Tibial nerve (tissue), 4 donors: ENCODE measurements at regions not wholly inside any gene's neighbourhood (a gene's known extent, or its start where the extent isn't known, plus 50 kb on each side); places are given as distances from the start of the nearest gene placed in this dataset.

ENCODE experiments used
- DNase-seq, 2 donors: peaks; one replicate each; pipeline ENCODE4 v3.0.0-alpha.2; 2019; ENCODE audit warnings: low spot score in 2 of 2
- H3K27ac ChIP-seq, 4 donors: fragments of 200-600 bp; sonication (generic) in 3 of 4; one replicate each; pipeline ENCODE4 v1.5.1; 2017 to 2019; ENCODE audit warnings: mild to moderate bottlenecking in 1 of 4
- H3K27me3 ChIP-seq, 2 donors: fragments of 200-600 bp; sonication (generic) in 1 of 2; one replicate each; pipeline versions ENCODE4 v1.5.1 to v1.6.0; 2017 to 2019
- H3K36me3 ChIP-seq, 3 donors: fragments of 200-600 bp; sonication (generic); one replicate each; pipeline ENCODE4 v1.5.1; 2018 to 2019
- H3K4me1 ChIP-seq, 4 donors: fragments of 200-600 bp; sonication (generic) in 3 of 4; one replicate each; pipeline ENCODE4 v1.5.1; 2017 to 2019
- H3K4me3 ChIP-seq, 4 donors: fragments of 200-600 bp; sonication (generic) in 3 of 4; one replicate each; pipeline ENCODE4 v1.5.1; 2017 to 2019; ENCODE audit warnings: mild to moderate bottlenecking in 1 of 4, moderate library complexity in 1 of 4
- H3K9me3 ChIP-seq, 4 donors: fragments of 200-600 bp; sonication (generic) in 3 of 4; one replicate each; pipeline ENCODE4 v1.5.1; 2017 to 2019
- CTCF ChIP-seq, 5 experiments: fragments of 200-600 bp in 3 of 5; fragments of 450-650 bp in 2 of 5; sonication (generic) in 3 of 5; IDR thresholded peaks; one replicate each; pipeline ENCODE4 v1.5.1; 2016 to 2019; ENCODE audit warnings: antibody characterized with exemption in 5 of 5, mild to moderate bottlenecking in 3 of 5, moderate library complexity in 2 of 5
- EP300 ChIP-seq, 2 donors: sonication (generic); formaldehyde crosslinking; IDR thresholded peaks; one replicate each; pipeline ENCODE4 v1.6.1; 2017; ENCODE audit warnings: antibody characterized with exemption in 2 of 2, mild to moderate bottlenecking in 1 of 2
- POLR2A ChIP-seq, 2 donors: fragments of 450-650 bp; IDR thresholded peaks; one replicate each; pipeline ENCODE4 v1.6.1; 2017; ENCODE audit warnings: antibody characterized with exemption in 2 of 2, mild to moderate bottlenecking in 2 of 2, moderate library complexity in 2 of 2
- WGBS, 2 donors: methylation state at CpG; one replicate each; pipeline ENCODE4 v1.1.5; 2018; 5-methylcytosine and 5-hydroxymethylcytosine counted together

GRCh38 chr3:117818592-117818991 lies 1109.0 kb downstream of the TUSC7 start:
- no peak for DNase-seq
- Histone ChIP-seq H3K27ac (no peak overlapping the region), H3K27me3 (no peaks in the 10 kb centered on the region), H3K9me3 (no peaks in the 10 kb centered on the region), H3K36me3 (no peaks in the 10 kb centered on the region), H3K4me3 (no peak overlapping the region), H3K4me1 (no peaks in the 10 kb centered on the region)
- TF ChIP-seq EP300 (IDR thresholded peaks at IDR 0.05) = no peak
- TF ChIP-seq CTCF (IDR thresholded peaks at IDR 0.05) = no peak
- TF ChIP-seq POLR2A (IDR thresholded peaks at IDR 0.05) = no peak
- 86 to 100% methylated on average over 1 of the region's 1 CpG for WGBS, 2 donors

GRCh38 chr3:117820658-117821299 lies 1111.2 kb downstream of the TUSC7 start:
- WGBS, 2 donors = 55 to 59% methylated on average over 3 of the region's 3 CpGs
- H3K27ac ChIP-seq = no peak overlapping the region
- no peak for DNase-seq
- TF ChIP-seq CTCF (IDR thresholded peaks at IDR 0.05) (no peak), EP300 (IDR thresholded peaks at IDR 0.05) (no peak), POLR2A (IDR thresholded peaks at IDR 0.05) (no peak)
- no peaks in the 10 kb centered on the region for H3K9me3 ChIP-seq
- H3K4me1 ChIP-seq = no peaks in the 10 kb centered on the region
- no peaks in the 10 kb centered on the region for H3K36me3 ChIP-seq
- no peaks in the 10 kb centered on the region for H3K27me3 ChIP-seq
- no peak overlapping the region for H3K4me3 ChIP-seq

- Histone ChIP-seq H3K36me3 (no peaks in the 10 kb centered on the region), H3K4me1 (no peaks in the 10 kb centered on the region), H3K27me3 (no peaks in the 10 kb centered on the region), H3K27ac (no peak overlapping the region), H3K9me3 (no peaks in the 10 kb centered on the region), H3K4me3 (no peak overlapping the region)
- no peak for DNase-seq
- no peak for TF ChIP-seq POLR2A (IDR thresholded peaks at IDR 0.05)
- TF ChIP-seq EP300 (IDR thresholded peaks at IDR 0.05) = no peak
- TF ChIP-seq CTCF (IDR thresholded peaks at IDR 0.05) = no peak
- 94 to 98% methylated on average over 1 of the region's 1 CpG for WGBS, 2 donors
These were observed 1112.8 kb downstream of the TUSC7 start for GRCh38 chr3:117822416-117822815.

DNA sequence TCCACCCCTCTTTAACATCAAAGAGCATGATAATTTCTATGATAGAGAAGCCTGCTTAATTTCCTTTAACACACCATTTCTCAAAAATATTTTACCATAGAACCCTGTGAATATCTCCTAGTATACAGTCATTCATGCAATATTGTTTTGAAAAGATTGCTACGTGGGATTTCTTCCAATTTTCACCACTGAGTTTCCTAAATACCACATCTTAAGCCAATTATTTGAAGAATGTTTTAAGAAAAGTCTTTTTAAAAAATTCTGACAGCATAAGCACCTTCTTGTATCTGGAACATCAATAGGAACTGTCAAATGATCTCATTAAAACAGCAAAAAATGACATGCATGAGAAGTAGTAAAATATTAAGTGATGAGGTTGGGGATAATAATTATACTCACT lies 1126.7 kb downstream of the TUSC7 start:
- H3K36me3 ChIP-seq = no peaks in the 10 kb centered on the region
- H3K4me1 ChIP-seq = no peaks in the 10 kb centered on the region
- no peak overlapping the region for H3K4me3 ChIP-seq
- no peaks in the 10 kb centered on the region for H3K27me3 ChIP-seq
- H3K27ac ChIP-seq = no peak overlapping the region
- TF ChIP-seq EP300 (IDR thresholded peaks at IDR 0.05) = no peak
- TF ChIP-seq CTCF (IDR thresholded peaks at IDR 0.05) = no peak
- no peak for TF ChIP-seq POLR2A (IDR thresholded peaks at IDR 0.05)
- DNase-seq = no peak
- WGBS, 2 donors = 20 to 25% methylated on average over 1 of the region's 1 CpG
- no peaks in the 10 kb centered on the region for H3K9me3 ChIP-seq

DNA sequence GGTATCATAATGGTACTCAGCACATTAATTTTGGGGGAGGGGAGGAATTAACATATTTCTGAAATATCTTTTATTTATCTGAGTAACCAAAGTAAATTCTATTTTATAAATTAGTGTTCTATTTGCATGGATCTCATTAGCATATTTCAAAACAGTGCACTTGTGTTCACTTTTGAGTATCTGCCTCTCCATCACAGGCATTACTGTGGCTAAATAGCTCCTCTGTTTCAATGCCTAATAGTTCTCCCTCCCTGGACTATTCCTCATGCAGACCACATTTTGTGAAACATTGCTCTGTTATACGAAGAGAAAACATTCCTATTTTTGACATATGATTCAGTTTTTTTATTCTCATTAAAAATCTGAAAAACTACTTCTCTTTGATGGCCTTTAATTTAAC lies 1127.8 kb downstream of the TUSC7 start:
- H3K4me3 ChIP-seq = no peak overlapping the region
- H3K27me3 ChIP-seq = no peaks in the 10 kb centered on the region
- no peak for TF ChIP-seq CTCF (IDR thresholded peaks at IDR 0.05)
- TF ChIP-seq EP300 (IDR thresholded peaks at IDR 0.05) = no peak
- no peak for TF ChIP-seq POLR2A (IDR thresholded peaks at IDR 0.05)
- no peak for DNase-seq
- no peaks in the 10 kb centered on the region for H3K36me3 ChIP-seq
- H3K9me3 ChIP-seq = no peaks in the 10 kb centered on the region
- peak overlapping the region in 1 of 4 donors; percentile 36 for H3K27ac ChIP-seq
- H3K4me1 ChIP-seq = no peaks in the 10 kb centered on the region
- 40 to 42% methylated on average over 1 of the region's 1 CpG for WGBS, 2 donors
